PFSK-1 (cell line): ENCODE measurements at regions not wholly inside any gene's neighbourhood (a gene's known extent, or its start where the extent isn't known, plus 50 kb on each side); places are given as distances from the start of the nearest gene placed in this dataset.

Experiments
- POLR2AphosphoS5 ChIP-seq: IDR thresholded peaks from 2 replicates; pipeline ENCODE4 v1.6.1; 2012; ENCODE audit warnings: low read depth, mild to moderate bottlenecking, control low read depth, low read length, moderate library complexity
- REST ChIP-seq, 2 experiments: IDR thresholded peaks; 2 replicates each; pipeline versions ENCODE4 v1.6.1 to v1.8.0; 2011 to 2012; ENCODE audit warnings: low read depth in 2 of 2, low read length in 2 of 2, control low read depth in 1 of 2, inconsistent platforms in 1 of 2, mild to moderate bottlenecking in 1 of 2, moderate library complexity in 1 of 2; ENCODE audit not compliant: insufficient read depth in 1 of 2
- TAF1 ChIP-seq: IDR thresholded peaks from 2 replicates; pipeline ENCODE4 v1.6.1; 2012; ENCODE audit warnings: low read length, control low read depth, borderline replicate concordance; ENCODE audit not compliant: insufficient read depth

DNA sequence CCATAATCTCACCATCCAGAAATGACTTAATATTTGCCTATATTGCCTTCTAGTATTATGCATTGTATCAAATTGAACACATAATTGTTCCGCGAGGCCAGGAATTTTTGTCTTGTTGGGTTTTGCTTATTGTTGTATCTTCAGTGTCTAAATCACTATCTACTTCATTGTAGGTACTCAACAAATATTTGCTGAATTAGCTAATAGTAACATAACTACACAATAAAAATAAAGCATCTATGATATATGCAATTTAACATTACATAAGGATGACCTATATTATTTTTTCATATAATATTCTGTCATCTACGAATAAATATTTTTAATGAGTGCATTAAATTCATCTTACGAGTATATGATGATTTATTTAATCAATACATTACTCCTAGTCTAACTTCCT is 656.3 kb downstream of the ETNK1 start:
- TF ChIP-seq TAF1, result no peak
- TF ChIP-seq POLR2AphosphoS5, result no peak
- no peak for TF ChIP-seq REST (IDR thresholded peaks at IDR 0.05; ENCODE audit: insufficient read depth in 1 of 2, low read depth in 2 of 2, low read length in 2 of 2)
